Prostate gland (tissue), 2 donors: ENCODE measurements at regions not wholly inside any gene's neighbourhood (a gene's known extent, or its start where the extent isn't known, plus 50 kb on each side); places are given as distances from the start of the nearest gene placed in this dataset.

Experiments used
- CTCF ChIP-seq, 4 experiments: fragments of 200-600 bp in 2 of 4; fragments of 450-650 bp in 2 of 4; sonication (generic) in 2 of 4; IDR thresholded peaks; 1 replicate in 3 of 4; 2 replicates in 1 of 4; pipeline ENCODE4 v1.5.1; 2016 to 2019; ENCODE audit warnings: antibody characterized with exemption in 4 of 4, mild to moderate bottlenecking in 2 of 4, moderate library complexity in 2 of 4
- POLR2A ChIP-seq: fragments of 450-650 bp; IDR thresholded peaks from one replicate; pipeline ENCODE4 v1.6.1; 2016; ENCODE audit warnings: antibody characterized with exemption, mild to moderate bottlenecking

- TF ChIP-seq CTCF (IDR thresholded peaks at IDR 0.05) (no peak), POLR2A (no peak)
Measured at GRCh38 chr2:66957677-66958076, 439.5 kb upstream of the ETAA1 start.
